Prostate gland (tissue), 2 donors: ENCODE measurements at regions not wholly inside any gene's neighbourhood (a gene's known extent, or its start where the extent isn't known, plus 50 kb on each side); places are given as distances from the start of the nearest gene placed in this dataset.

Experiments
- CTCF ChIP-seq, 4 experiments: fragments of 200-600 bp in 2 of 4; fragments of 450-650 bp in 2 of 4; sonication (generic) in 2 of 4; IDR thresholded peaks; 1 replicate in 3 of 4; 2 replicates in 1 of 4; pipeline ENCODE4 v1.5.1; 2016 to 2019; ENCODE audit warnings: antibody characterized with exemption in 4 of 4, mild to moderate bottlenecking in 2 of 4, moderate library complexity in 2 of 4
- POLR2A ChIP-seq: fragments of 450-650 bp; IDR thresholded peaks from one replicate; pipeline ENCODE4 v1.6.1; 2016; ENCODE audit warnings: antibody characterized with exemption, mild to moderate bottlenecking
- POLR2AphosphoS5 ChIP-seq: sonication (generic); formaldehyde crosslinking; IDR thresholded peaks from one replicate; pipeline ENCODE4 v1.6.1; 2017; ENCODE audit warnings: antibody characterized with exemption

- TF ChIP-seq POLR2AphosphoS5 (no peak), POLR2A (no peak), CTCF (IDR thresholded peaks at IDR 0.05) (no peak)
Observed at GRCh38 chrX:140157611-140158010, 192.3 kb upstream of the CXorf66 start.
